OCI-LY7 (cell line): ENCODE measurements at regions not wholly inside any gene's neighbourhood (a gene's known extent, or its start where the extent isn't known, plus 50 kb on each side); places are given as distances from the start of the nearest gene placed in this dataset.

Experiments
- BruUV-seq: library from RNA; stranded (reverse); fragments of 400-500 nt; replicated peaks from 2 replicates; lab custom pipeline; 2021; lab: Mats Ljungman, UMichigan
- CTCF ChIA-PET: fragments of 300-600 bp; sonication (Branson Sonifier 250); formaldehyde crosslinking; loops from one replicate; lab custom pipeline; 2022; ENCODE audit warnings: antibody characterized with exemption; ENCODE audit not compliant: unreplicated experiment; lab: Charles Lee
- POLR2A ChIA-PET: fragments of 300-600 bp; sonication (Branson Sonifier 250); formaldehyde crosslinking; loops from one replicate; lab custom pipeline; 2022; ENCODE audit warnings: antibody characterized with exemption; lab: Charles Lee
- DNase-seq: peaks from one replicate; pipeline ENCODE4 v3.0.0-alpha.2; 2015; ENCODE audit warnings: low spot score
- H2AFZ ChIP-seq: fragments of 200-600 bp; sonication (generic), shearing (Covaris generic); 2 replicates; pipeline ENCODE4 v1.6.1; 2014; ENCODE audit warnings: mild to moderate bottlenecking, antibody characterized with exemption, low read length, moderate library complexity
- H3K27ac ChIP-seq: fragments of 200-600 bp; sonication (generic); 2 replicates; pipeline ENCODE4 v1.5.1; 2014; ENCODE audit warnings: mixed run types, low read depth, mild to moderate bottlenecking, moderate library complexity, low read length, inconsistent platforms; ENCODE audit not compliant: poor library complexity, severe bottlenecking
- H3K36me3 ChIP-seq: fragments of 200-600 bp; sonication (generic); 2 replicates; pipeline ENCODE4 v1.6.1; 2014; ENCODE audit warnings: mild to moderate bottlenecking, antibody characterized with exemption, low read length, moderate library complexity, mixed read lengths; ENCODE audit not compliant: insufficient read depth
- H3K4me1 ChIP-seq: fragments of 200-600 bp; sonication (generic); 2 replicates; pipeline ENCODE4 v1.5.1; 2014; ENCODE audit warnings: mild to moderate bottlenecking, low read length; ENCODE audit not compliant: insufficient read depth, poor library complexity, severe bottlenecking
- H3K4me2 ChIP-seq: fragments of 200-600 bp; sonication (generic); 2 replicates; pipeline ENCODE4 v1.6.1; 2014; ENCODE audit warnings: mild to moderate bottlenecking, low read length
- H3K4me3 ChIP-seq: fragments of 200-600 bp; sonication (generic); 2 replicates; pipeline ENCODE4 v1.5.1; 2014; ENCODE audit warnings: mild to moderate bottlenecking, low read depth, low read length; ENCODE audit not compliant: poor library complexity, severe bottlenecking
- H3K79me2 ChIP-seq: fragments of 200-600 bp; sonication (generic); 2 replicates; pipeline ENCODE4 v1.6.1; 2016; ENCODE audit warnings: low read depth, mild to moderate bottlenecking, low read length, moderate library complexity, mixed read lengths; ENCODE audit not compliant: insufficient read depth
- H3K9me2 ChIP-seq: fragments of 200-600 bp; sonication (generic); 2 replicates; pipeline ENCODE4 v1.6.1; 2016; ENCODE audit warnings: mild to moderate bottlenecking, low read length, mixed read lengths; ENCODE audit not compliant: insufficient read depth
- H3K9me3 ChIP-seq: fragments of 200-600 bp; sonication (generic); 2 replicates; pipeline ENCODE4 v1.6.1; 2014; ENCODE audit warnings: mild to moderate bottlenecking, mixed run types, low read length, mixed read lengths
- H4K20me1 ChIP-seq: fragments of 200-600 bp; sonication (generic); 2 replicates; pipeline ENCODE4 v1.6.1; 2014; ENCODE audit warnings: mild to moderate bottlenecking, antibody characterized with exemption, low read length, moderate library complexity, mixed read lengths; ENCODE audit not compliant: insufficient read depth
- CTCF ChIP-seq: fragments of 200-600 bp; sonication (generic); conservative IDR thresholded peaks from 2 replicates; pipeline ENCODE4 v1.5.1; 2014; ENCODE audit warnings: mild to moderate bottlenecking, antibody characterized with exemption, low read length, moderate library complexity, mixed read lengths
- EZH2phosphoT487 ChIP-seq: fragments of 200-600 bp; sonication (generic); IDR thresholded peaks from 2 replicates; pipeline ENCODE4 v1.6.1; 2018; ENCODE audit warnings: low read depth, borderline replicate concordance, mild to moderate bottlenecking, mixed run types, antibody characterized with exemption, low read length, moderate library complexity, mixed read lengths
- intact Hi-C: fragments of 100-400 bp; cut with micrococcal nuclease; formaldehyde crosslinking; loops from one replicate; pipeline ENCODE4 v1.10.0; 2022; ENCODE audit not compliant: unreplicated experiment

GRCh38 chr3:147713234-147714133, 304.3 kb downstream of the ZIC1 start:
- intact Hi-C loops: no loop called here
- H3K27ac ChIP-seq: no peak overlapping the region
- no peak overlapping the region for H3K4me2 ChIP-seq

GRCh38 chr3:147729641-147730040, 320.5 kb downstream of the ZIC1 start:
- no TSS peak for BruUV-seq

More at GRCh38 chr3:147713234-147714133, 304.3 kb downstream of the ZIC1 start:
- H3K4me1 ChIP-seq: no peaks in the 10 kb centered on the region
- no peak for TF ChIP-seq CTCF
- TF ChIP-seq EZH2phosphoT487: no peak
- no peaks in the 10 kb centered on the region for H3K79me2 ChIP-seq
- POLR2A ChIA-PET: no interaction called here
- no peaks in the 10 kb centered on the region for H3K36me3 ChIP-seq
- H2AFZ ChIP-seq: no peak overlapping the region
- no TSS peak for BruUV-seq
- no peaks in the 10 kb centered on the region for H4K20me1 ChIP-seq
- no peaks in the 10 kb centered on the region for H3K9me2 ChIP-seq
- no peak for DNase-seq
- no peaks in the 10 kb centered on the region for H3K9me3 ChIP-seq
- CTCF ChIA-PET: no interaction called here
- H3K4me3 ChIP-seq: no peak overlapping the region

More at GRCh38 chr3:147729641-147730040, 320.5 kb downstream of the ZIC1 start:
- Histone ChIP-seq H3K9me3 (no peaks in the 10 kb centered on the region), H3K9me2 (no peaks in the 10 kb centered on the region), H3K27ac (no peak overlapping the region), H3K36me3 (no peaks in the 10 kb centered on the region), H3K4me1 (no peaks in the 10 kb centered on the region), H4K20me1 (no peaks in the 10 kb centered on the region), H3K79me2 (no peaks in the 10 kb centered on the region), H3K4me3 (no peak overlapping the region), H2AFZ (no peak overlapping the region), H3K4me2 (no peak overlapping the region)
- CTCF ChIA-PET: no interaction called here
- TF ChIP-seq CTCF: no peak
- TF ChIP-seq EZH2phosphoT487: no peak
- no peak for DNase-seq
- POLR2A ChIA-PET: interaction anchor here (0.6 kb wide), 1 partner anchor 235 kb away, joined by 3 read pairs; no protein-coding TSS in a partner anchor
- intact Hi-C loops: no loop called here
